NCI-H2029 (cell line): ENCODE measurements at regions not wholly inside any gene's neighbourhood (a gene's known extent, or its start where the extent isn't known, plus 50 kb on each side); places are given as distances from the start of the nearest gene placed in this dataset.
"Not testable (repeated sequence)": the region's sequence is repeated elsewhere in the genome, so short reads cannot be mapped to it uniquely, and the experiment has no call there.

Experiments
- DNase-seq: peaks from one replicate; lab custom pipeline; 2025; lab: John Stamatoyannopoulos, UW

DNA sequence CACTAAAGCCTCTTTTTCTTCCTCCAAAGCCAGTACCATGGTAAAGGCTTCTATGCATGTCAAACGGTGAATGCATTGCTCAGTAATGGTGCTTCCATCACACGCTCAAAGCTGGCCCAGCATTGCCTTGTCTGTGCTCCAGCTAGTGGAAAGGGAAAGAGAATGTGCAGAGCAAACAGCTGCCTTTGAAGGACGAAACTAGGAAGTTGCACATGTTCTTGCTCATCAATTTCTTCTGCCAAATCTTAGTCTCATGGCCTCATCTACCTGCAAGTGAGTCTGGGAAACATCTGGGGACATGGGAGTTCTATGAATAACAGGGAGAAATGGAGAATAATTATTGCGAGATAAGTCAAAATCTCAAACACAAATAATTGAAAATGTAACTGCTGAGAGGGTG lies 216.5 kb upstream of the SSTR4 start:
- DNase-seq: no peak

DNA sequence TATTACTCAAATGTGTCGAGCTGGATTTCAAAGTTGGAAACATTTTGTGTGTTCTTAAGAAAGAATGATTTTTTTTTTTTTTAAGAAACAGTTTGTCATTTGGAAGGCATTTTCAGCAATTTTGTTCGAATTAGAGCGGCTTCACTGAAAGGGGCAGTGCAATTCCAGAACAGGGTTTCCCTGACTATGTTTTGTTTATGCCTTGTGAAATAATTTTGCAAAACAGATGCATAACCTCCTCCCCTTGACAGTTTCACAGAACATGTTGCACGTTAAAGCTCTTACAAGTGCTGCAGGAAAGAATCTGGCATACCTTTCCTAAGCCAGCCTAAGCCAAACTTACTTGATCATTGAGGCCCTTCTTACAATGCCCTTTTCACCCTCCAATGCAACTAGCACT lies 216.0 kb upstream of the SSTR4 start:
- no peak for DNase-seq

DNA sequence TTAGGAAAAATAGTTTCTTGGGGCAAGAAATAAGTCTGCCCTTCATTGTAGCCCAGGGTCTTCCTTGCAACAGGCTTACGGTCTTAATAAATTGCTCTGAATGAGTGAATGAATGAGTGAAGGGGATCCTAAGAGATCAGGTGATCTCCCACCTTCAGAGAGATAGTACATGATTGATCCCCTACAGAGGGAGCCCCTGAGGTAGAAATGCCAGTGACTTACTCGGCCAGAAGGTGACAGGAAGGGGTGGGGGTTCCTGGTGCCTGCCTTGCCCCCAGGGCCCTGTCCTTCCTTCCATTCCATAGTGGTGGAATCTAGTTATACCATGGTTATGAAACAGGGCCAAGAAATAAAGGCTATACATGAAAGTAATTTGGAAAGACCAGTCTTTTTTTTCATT lies 215.3 kb upstream of the SSTR4 start:
- DNase-seq: no peak

- no peak for DNase-seq
Observed at GRCh38 chr20:22821081-22821727, 213.9 kb upstream of the SSTR4 start.

DNA sequence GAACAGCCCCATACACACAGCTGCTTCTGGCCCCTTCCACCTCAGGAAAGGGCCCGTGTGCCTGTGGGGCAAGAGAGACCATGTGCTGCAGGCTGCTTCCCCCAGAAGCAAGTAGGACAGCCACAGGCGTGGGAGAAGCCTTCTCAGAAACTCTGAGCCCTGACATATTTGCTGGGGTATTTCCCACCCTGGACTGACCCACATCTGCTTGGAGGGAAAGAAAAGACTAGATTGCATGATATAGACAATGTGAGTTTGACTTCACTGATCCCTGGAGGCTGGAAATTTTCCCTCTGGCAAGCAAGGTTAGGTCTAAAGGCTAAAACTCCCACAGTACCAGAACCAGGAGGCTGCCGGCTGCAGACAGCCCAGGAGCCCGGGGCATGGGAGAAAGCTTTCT lies 213.3 kb upstream of the SSTR4 start:
- no peak for DNase-seq

DNA sequence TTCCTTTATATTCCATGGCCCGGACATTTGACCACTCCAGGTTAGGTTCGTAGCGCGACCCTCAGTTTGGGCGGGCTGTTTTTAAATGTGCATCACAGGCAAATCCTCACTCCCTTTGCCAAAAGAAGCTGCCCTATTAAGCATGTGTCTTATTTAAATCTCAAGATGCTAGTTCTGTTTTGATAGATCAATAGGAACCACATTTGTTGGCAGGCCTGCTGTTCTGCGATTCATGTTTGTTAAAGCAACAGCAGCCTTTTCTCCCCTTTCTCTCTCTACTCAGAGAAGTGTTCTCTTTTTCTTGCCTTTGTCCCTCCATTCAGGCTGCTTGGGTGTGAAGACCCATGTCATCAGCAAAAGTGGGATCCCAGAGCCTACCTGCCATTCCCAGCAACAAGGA lies 212.0 kb upstream of the SSTR4 start:
- DNase-seq: no peak

DNA sequence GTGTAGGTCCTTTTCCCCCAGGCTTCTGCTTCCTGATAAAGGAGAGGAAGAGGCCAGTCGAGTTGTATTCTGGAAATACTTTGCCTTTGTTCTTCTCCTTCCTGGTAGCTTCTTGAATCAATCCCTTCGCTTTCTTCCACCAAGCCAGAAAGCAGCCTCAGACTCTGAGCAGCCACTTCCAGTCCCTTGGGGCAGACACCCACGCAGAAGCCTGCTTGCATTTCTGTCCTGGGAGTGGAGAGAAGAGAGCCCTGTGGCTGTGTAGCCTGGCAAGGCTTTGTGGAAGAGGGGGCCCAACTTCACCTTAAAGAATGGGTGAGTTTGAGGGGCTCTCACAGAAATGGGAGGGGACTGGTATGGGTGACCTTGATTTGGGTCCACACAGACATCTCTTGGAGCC lies 211.0 kb upstream of the SSTR4 start:
- no peak for DNase-seq

DNA sequence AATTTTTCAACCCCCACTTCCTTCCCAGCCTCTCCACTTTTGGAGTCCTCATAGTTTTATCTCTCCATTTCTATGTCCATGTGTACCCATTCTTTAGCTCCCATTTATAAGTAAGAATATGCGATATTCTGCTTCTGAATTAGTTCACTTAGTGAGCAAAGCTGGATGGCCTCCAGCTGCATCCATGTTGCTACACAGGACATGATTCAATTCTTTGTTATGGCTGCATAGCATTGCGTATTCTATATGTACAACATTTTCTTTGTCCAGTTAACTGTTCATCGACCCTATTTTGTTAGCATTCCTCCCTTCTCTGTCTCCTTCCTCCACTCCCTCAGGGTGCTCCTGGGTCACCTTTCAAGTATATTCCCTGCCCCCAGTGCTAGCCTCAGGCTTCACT lies 210.0 kb upstream of the SSTR4 start:
- DNase-seq: no peak

GRCh38 chr20:22825546-22825945 lies 209.6 kb upstream of the SSTR4 start:
- DNase-seq: no peak

GRCh38 chr20:22826306-22827230 lies 208.5 kb upstream of the SSTR4 start:
- no peak for DNase-seq

GRCh38 chr20:22827916-22828315 lies 207.2 kb upstream of the SSTR4 start:
- no peak for DNase-seq

- DNase-seq: no peak
Observed at GRCh38 chr20:22829356-22829755, 205.8 kb upstream of the SSTR4 start.

DNA sequence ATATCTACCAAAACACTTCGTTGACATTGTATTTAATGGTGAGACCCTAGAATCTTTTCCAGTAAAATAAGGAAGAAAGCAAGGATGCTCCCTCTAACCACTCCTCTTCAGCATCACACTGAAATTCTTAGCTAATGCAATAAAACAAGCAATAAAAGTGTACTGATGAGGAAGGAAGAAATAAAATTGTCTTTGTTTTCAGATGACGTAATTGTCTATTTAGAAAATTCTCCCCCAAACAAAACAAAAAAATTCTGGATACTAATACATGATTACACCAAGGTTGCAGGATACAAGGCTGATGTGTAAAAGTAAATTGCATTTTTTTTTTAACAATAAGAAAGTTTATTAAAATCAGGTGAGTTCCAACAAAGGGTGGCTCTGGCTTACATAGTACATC lies 205.0 kb upstream of the SSTR4 start:
- DNase-seq: no peak

GRCh38 chr20:22830715-22831114 lies 204.4 kb upstream of the SSTR4 start:
- not testable (repeated sequence) for DNase-seq

DNA sequence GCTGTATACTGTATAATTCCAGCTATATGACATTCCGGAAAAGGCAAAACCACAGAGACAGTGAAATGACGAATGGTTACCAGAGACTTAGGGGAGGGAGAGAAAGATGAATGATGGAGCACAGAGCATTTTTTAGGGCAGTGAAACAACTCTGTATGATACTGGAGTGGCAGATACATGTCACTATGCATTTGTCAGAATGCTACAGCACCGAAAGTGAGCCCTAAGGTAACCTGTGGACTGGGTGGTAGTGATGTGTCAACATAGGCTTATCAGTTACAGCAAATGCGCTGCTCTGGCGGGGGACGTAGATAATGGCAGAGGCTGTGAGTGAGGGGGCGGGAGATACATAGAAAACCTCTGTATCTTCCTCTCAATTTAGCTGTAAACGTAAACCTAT lies 201.3 kb upstream of the SSTR4 start:
- no peak for DNase-seq

GRCh38 chr20:22834651-22835256 lies 200.4 kb upstream of the SSTR4 start:
- no peak for DNase-seq

- DNase-seq: no peak
Observed at GRCh38 chr20:22836211-22836610, 198.9 kb upstream of the SSTR4 start.

GRCh38 chr20:22836877-22837276 lies 198.2 kb upstream of the SSTR4 start:
- DNase-seq: no peak

DNA sequence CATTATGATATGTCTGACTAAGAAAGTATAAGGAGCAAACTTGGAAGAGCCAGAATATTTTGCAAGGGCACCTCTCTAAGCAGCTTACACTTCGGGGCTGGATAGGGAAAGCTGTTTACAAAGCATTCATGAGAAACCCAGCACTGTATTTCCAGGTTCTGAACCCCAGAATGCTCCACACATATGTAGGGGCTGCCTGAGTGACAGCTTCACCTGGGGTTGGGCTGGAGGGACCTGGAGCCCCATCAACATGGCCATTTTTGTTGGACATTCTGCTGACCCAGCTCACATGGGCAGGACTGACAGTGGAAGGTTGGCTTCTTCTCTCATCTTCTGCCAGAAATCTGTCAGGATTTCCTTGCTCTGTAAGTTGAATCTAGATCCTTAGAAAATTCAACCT lies 197.1 kb upstream of the SSTR4 start:
- no peak for DNase-seq

DNA sequence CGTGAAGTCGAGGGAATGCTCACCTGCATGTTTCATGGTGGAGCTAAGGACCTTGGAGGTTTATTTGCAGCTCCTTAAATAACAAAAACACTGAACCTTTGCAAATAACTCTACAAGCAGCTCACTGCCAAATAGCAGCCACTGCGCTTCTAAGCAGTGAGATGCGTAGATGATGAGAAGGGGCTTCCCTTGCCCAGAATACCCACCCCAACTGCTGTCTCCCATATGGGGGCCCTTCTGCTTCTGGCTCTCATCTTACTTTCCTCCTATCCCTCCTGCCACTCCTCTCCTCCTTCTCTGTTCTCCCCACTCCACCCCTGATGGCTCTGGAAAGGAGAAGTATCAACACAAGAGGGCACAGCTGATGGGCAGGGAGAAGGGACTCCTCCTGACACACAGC lies 193.3 kb upstream of the SSTR4 start:
- no peak for DNase-seq

DNA sequence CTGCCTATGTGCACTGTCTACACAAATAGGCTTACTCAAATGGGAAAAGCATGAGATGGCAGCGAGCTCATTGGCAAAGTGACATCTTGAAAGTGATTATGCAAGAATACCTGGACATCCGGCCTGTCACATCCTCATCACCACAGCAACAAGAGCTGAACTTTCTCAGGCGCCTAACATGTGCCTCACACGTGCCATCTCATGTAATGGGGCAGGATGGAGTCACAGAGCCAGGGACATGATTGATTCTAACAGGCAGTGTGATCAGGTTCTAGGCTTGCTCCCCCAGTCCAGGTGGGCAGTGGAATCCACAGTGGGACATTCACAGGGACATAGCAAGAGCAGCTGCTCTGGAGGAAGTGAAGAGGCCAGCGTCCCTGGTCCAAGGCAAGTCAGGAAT lies 192.3 kb upstream of the SSTR4 start:
- no peak for DNase-seq

GRCh38 chr20:22844959-22845358 lies 190.2 kb upstream of the SSTR4 start:
- no peak for DNase-seq

- no peak for DNase-seq
Observed at GRCh38 chr20:22846863-22847262, 188.2 kb upstream of the SSTR4 start.
